Esophagus squamous epithelium (tissue), 5 donors: ENCODE measurements at regions not wholly inside any gene's neighbourhood (a gene's known extent, or its start where the extent isn't known, plus 50 kb on each side); places are given as distances from the start of the nearest gene placed in this dataset.

ENCODE experiments used
- DNase-seq: peaks from one replicate; lab custom pipeline; 2025; lab: John Stamatoyannopoulos, UW
- H3K27ac ChIP-seq, 4 donors: fragments of 200-600 bp; sonication (generic); one replicate each; pipeline ENCODE4 v1.5.1; 2016 to 2019; ENCODE audit warnings: mild to moderate bottlenecking in 1 of 4
- H3K27me3 ChIP-seq, 4 donors: fragments of 200-600 bp; sonication (generic); 1 replicate in 3 of 4; 2 replicates in 1 of 4; pipeline versions ENCODE4 v1.5.1 to v1.6.0; 2017 to 2021; ENCODE audit warnings: antibody characterized with exemption in 1 of 4
- H3K36me3 ChIP-seq, 3 donors: fragments of 200-600 bp; sonication (generic); one replicate each; pipeline ENCODE4 v1.5.1; 2016 to 2019
- H3K4me1 ChIP-seq, 3 donors: fragments of 200-600 bp; sonication (generic); one replicate each; pipeline ENCODE4 v1.5.1; 2017 to 2019
- H3K4me3 ChIP-seq, 4 donors: fragments of 200-600 bp; sonication (generic); 1 replicate in 3 of 4; 2 replicates in 1 of 4; pipeline ENCODE4 v1.5.1; 2016 to 2019; ENCODE audit warnings: mild to moderate bottlenecking in 2 of 4, moderate library complexity in 1 of 4
- H3K9me3 ChIP-seq, 3 donors: fragments of 200-600 bp; sonication (generic); one replicate each; pipeline ENCODE4 v1.5.1; 2016 to 2019
- POLR2A ChIP-seq, 4 donors: fragments of 450-650 bp; IDR thresholded peaks; one replicate each; pipeline ENCODE4 v1.6.1; 2017; ENCODE audit warnings: antibody characterized with exemption in 4 of 4, mild to moderate bottlenecking in 4 of 4, moderate library complexity in 3 of 4
- WGBS, 2 donors: methylation state at CpG; one replicate each; pipeline ENCODE4 v1.1.5; 2018; 5-methylcytosine and 5-hydroxymethylcytosine counted together
- intact Hi-C: fragments of 100-400 bp; cut with DNase I; formaldehyde crosslinking; loops from one replicate; pipeline ENCODE4 v1.15.0; 2022
- TF ChIP-seq, protein P1 (sequence below), 6 experiments: fragments of 450-650 bp in 4 of 6; fragments of 200-600 bp in 2 of 6; sonication (generic) in 2 of 6; IDR thresholded peaks; one replicate each; pipeline ENCODE4 v1.5.1; 2016 to 2019; ENCODE audit warnings: antibody characterized with exemption in 6 of 6, mild to moderate bottlenecking in 4 of 6, moderate library complexity in 4 of 6
- donor health status: DM: yes; HTN: yes; CAD: no.

DNA sequence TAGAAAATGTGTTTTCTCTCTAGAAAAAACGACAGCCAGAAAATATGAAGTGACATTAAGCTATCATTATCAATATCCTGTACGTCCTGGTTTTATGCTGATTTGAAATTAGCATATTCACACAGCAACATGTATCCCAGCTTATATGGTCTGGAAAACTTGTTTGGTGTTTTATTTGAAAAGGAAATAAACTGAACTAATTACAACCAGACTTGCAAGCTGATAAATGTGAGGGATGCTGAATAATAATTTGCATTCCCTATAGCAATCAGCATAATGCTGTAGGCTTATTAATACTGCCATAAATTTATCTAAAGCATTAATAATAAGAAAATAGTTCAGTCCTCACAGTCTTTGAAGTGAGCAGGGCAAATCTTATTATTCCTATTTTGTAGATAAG, 336.9 kb upstream of the UMPS start:
- no peaks in the 10 kb centered on the region for H3K4me1 ChIP-seq
- 18 to 30% methylated on average over 2 of the region's 2 CpGs for WGBS, 2 donors
- no peak for DNase-seq
- H3K27me3 ChIP-seq, result peaks cover 0 to 7% (median 0%) of the 10 kb centered on the region in 4 donors
- no peaks in the 10 kb centered on the region for H3K9me3 ChIP-seq
- no peaks in the 10 kb centered on the region for H3K36me3 ChIP-seq
- no peak overlapping the region for H3K4me3 ChIP-seq
- TF ChIP-seq, protein P1, sequence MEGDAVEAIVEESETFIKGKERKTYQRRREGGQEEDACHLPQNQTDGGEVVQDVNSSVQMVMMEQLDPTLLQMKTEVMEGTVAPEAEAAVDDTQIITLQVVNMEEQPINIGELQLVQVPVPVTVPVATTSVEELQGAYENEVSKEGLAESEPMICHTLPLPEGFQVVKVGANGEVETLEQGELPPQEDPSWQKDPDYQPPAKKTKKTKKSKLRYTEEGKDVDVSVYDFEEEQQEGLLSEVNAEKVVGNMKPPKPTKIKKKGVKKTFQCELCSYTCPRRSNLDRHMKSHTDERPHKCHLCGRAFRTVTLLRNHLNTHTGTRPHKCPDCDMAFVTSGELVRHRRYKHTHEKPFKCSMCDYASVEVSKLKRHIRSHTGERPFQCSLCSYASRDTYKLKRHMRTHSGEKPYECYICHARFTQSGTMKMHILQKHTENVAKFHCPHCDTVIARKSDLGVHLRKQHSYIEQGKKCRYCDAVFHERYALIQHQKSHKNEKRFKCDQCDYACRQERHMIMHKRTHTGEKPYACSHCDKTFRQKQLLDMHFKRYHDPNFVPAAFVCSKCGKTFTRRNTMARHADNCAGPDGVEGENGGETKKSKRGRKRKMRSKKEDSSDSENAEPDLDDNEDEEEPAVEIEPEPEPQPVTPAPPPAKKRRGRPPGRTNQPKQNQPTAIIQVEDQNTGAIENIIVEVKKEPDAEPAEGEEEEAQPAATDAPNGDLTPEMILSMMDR (IDR thresholded peaks at IDR 0.05), result no peak
- TF ChIP-seq POLR2A (IDR thresholded peaks at IDR 0.05), result no peak
- H3K27ac ChIP-seq, result no peak overlapping the region
- intact Hi-C loops, result no loop called here

DNA sequence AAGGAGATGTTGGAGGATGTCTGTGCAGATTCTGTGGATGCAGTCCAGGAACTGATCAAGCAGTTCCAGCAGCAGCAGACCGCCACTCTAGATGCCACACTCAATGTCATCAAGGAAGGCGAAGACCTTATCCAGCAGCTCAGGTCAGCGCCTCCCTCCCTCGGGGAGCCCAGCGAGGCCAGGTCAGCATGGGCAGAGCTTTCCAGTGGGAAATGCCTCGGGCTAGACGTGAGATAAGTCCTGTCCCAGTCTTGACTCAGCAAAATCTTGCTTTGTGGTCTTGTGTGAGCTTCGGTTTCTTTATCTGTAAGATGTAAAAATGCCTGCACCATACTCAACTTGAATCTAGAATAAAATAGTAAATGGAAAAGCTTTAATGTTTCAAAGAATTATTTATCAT, 335.1 kb upstream of the UMPS start:
- H3K27me3 ChIP-seq, result no peaks in the 10 kb centered on the region
- no peaks in the 10 kb centered on the region for H3K4me1 ChIP-seq
- TF ChIP-seq, protein P1 (IDR thresholded peaks at IDR 0.05), result no peak
- no peak for TF ChIP-seq POLR2A (IDR thresholded peaks at IDR 0.05)
- DNase-seq, result no peak
- peak overlapping the region in 2 of 4 donors; percentile 18 to 25 for H3K27ac ChIP-seq
- intact Hi-C loops, result no loop called here
- no peaks in the 10 kb centered on the region for H3K36me3 ChIP-seq
- no peak overlapping the region for H3K4me3 ChIP-seq
- 67 to 84% methylated on average over 5 to 8 of the region's 8 CpGs for WGBS, 2 donors
- H3K9me3 ChIP-seq, result no peaks in the 10 kb centered on the region

DNA sequence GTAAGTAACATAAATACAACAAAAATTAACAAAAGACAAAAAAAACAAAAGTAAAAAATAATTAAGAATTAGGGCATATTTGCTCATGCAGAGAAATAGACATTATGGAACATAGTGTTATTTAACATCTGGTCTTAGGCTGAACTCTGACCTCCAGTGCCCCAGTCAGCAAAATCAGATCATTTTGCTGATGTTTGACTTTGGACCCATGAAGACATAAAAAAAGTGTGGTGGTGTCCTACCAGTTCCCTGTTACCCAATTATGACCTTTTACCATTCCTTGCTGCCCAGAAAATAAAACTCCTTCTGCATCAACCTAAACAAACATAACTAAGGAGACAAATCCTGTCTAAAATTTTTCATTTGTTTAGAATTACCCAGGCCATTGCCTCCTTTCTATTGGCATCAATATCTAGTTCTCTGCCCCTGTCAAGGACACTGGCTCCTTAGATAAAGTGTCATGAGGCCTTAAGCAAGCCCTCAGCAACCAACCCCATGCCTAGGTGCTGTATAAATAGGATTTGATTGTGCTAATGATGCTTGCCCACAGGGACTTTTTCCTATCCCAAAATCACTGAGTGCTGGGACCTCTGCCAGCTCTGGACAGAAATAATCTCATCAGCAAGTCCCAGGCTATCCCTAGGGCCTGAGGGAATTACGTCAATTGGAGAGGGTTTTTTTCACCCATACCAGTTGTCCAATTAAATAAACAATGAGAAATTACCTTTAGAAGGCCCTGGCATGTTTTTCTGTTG, 334.5 kb upstream of the UMPS start:
- WGBS, 2 donors, result 38% methylated on average over 1 of the region's 1 CpG
- H3K36me3 ChIP-seq, result no peaks in the 10 kb centered on the region
- H3K4me3 ChIP-seq, result no peak overlapping the region
- TF ChIP-seq, protein P1 (IDR thresholded peaks at IDR 0.05), result no peak
- no peak for TF ChIP-seq POLR2A (IDR thresholded peaks at IDR 0.05)
- no peaks in the 10 kb centered on the region for H3K4me1 ChIP-seq
- H3K27me3 ChIP-seq, result no peaks in the 10 kb centered on the region
- peak overlapping the region in 2 of 4 donors; percentile 16 to 44 for H3K27ac ChIP-seq
- no peaks in the 10 kb centered on the region for H3K9me3 ChIP-seq
- intact Hi-C loops, result no loop called here
- no peak for DNase-seq

DNA sequence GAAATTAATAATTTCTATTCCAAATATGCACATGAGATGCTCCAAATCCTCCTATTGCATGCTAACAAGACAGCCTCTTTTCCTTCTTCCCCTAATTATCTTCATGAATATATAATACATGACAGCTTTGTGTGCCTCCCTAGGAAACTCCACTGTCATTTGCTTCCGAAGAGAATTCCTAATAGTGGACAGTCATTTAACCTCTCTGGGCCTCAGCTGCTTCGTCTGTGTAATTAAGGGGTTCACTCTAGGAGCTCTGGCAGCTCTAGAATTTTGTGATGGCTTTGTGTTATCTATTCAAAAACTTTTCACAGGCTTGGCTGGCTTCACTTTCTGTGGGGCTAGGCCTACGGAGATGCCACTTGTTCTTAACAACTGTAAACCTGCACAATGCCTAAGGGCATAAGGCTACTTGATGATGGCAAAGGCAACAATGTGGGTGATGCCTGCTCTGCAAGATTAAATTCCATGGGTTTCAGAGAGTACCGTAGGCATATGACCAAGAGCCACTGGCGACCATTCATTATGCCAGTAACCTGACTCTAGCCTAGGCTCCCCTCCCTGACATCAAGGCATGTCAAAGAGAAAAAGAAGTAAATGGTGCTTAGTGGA, 333.8 kb upstream of the UMPS start:
- intact Hi-C loops, result no loop called here
- Histone ChIP-seq H3K27me3 (no peaks in the 10 kb centered on the region), H3K36me3 (no peaks in the 10 kb centered on the region), H3K9me3 (no peaks in the 10 kb centered on the region), H3K27ac (peak overlapping the region in 2 of 4 donors; percentile 16 to 44), H3K4me1 (no peaks in the 10 kb centered on the region), H3K4me3 (no peak overlapping the region)
- DNase-seq, result no peak
- WGBS, 2 donors, result 70 to 83% methylated on average over 4 to 5 of the region's 5 CpGs
- TF ChIP-seq POLR2A (IDR thresholded peaks at IDR 0.05), result no peak
- TF ChIP-seq, protein P1 (IDR thresholded peaks at IDR 0.05), result no peak

DNA sequence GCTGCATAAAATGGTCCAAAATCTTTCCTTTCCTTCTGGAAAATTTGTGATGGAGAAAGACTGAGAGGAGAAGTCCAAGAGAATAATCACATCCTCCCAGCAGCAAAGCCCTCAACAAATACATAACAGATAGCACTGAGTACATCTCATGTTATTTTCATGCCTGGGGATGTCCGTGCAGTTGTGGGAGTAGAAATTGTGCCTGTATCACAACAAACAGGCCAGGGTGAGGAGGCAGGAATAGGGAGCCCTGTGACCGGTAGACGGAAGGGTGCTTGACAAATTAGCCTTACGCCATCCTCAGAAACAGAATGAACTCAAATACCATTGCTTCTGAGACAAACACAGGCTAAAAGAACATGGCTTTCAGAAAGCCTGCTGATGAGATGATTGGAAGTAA, 333.2 kb upstream of the UMPS start:
- Histone ChIP-seq H3K27me3 (no peaks in the 10 kb centered on the region), H3K4me1 (no peaks in the 10 kb centered on the region), H3K9me3 (no peaks in the 10 kb centered on the region), H3K36me3 (no peaks in the 10 kb centered on the region), H3K4me3 (no peak overlapping the region), H3K27ac (peak overlapping the region in 1 of 4 donors; percentile 16)
- DNase-seq, result no peak
- intact Hi-C loops, result no loop called here
- TF ChIP-seq, protein P1 (IDR thresholded peaks at IDR 0.05), result no peak
- no peak for TF ChIP-seq POLR2A (IDR thresholded peaks at IDR 0.05)
- whole genome bisulfite sequencing, 2 donors, result 87 to 94% methylated on average over 4 of the region's 4 CpGs
